ENCODE measurements at regions not wholly inside any gene's neighbourhood (a gene's known extent, or its start where the extent isn't known, plus 50 kb on each side); places are given as distances from the start of the nearest gene placed in this dataset.

DNA sequence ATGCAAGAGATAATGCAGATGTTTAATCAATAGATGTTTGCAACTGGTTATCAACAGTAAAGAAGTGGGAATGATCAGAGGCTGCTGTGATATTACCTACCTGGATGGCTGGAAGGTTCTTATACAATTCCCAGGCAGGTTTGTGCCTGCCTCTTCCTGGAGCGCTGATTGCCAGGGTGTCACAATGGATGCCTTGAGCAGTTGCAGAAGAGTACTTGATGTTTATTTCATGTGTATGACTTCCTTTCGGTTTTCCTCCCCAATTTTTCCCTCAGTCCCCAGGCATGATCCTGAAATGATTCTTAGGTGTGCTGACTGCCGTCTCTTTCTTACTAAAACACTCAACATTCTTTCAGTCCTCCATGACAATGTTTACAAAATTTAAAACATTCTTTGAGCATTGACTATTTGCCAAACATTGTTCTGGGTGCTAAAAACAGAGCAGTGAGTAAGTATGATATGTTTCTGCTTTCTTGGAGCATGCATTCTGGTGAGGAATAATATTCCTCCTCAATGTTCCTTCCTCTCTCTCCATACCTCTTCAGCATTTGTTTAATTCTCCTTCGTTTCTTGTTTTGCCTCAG, 416.6 kb upstream of the TRIB2 start:
- no peak for DNase-seq

DNA sequence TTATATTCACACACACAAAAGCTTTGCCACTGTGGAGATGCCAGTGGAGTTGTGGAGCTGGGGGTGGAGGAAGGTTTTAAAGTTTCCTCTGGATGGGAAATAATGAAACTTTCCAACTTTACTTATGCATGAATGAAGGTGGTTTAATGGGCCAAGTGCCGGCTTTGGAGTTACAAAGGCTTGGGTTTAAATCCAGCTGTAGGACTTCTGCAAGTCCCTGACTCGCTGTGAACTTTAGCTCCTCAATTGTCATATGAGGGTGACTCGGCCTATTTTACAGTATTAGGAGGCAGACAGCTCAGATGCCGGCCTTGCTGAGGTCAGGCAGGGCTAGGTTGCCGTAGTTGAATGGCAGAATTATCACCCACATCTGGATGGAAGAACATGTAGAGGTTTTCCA, 415.8 kb upstream of the TRIB2 start:
- no peak for DNase-seq

DNA sequence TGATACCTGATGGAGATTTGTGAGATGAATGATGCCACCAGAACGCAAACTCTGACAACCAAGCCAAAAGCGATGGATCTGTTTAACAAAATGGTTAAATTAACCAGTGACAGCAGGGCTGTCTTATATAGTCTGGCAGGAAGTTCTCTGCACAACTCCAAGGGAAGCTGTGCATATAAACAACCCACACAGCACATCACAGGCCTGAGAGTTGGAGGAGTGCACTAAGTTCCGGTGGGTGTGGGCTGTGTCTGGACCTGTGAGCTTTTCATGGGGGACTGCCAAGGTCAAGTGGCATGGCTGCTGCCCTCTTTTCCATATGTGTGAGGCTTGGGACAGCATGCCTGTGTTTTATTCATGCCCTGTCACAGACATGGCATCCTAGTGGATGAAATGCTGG, 414.6 kb upstream of the TRIB2 start:
- DNase-seq, result no peak

DNA sequence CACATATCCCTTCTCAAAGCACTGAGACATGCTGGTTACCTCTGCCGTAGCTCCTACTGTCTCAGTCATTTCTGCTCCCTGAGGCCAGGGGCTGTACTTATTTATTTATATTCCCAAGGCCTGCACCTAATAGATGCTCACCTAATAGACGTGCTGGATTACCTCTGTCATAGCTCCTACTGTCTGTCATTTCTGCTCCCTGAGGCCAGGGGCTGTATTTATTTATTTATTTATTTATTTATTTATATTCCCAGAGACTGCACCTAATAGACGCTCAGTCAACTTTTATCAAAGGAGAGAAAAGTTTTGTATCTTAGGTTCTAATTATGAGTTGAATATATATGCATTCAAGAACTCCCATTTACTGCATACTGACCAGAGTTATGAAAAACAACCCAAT, 414.0 kb upstream of the TRIB2 start:
- no peak for DNase-seq

DNA sequence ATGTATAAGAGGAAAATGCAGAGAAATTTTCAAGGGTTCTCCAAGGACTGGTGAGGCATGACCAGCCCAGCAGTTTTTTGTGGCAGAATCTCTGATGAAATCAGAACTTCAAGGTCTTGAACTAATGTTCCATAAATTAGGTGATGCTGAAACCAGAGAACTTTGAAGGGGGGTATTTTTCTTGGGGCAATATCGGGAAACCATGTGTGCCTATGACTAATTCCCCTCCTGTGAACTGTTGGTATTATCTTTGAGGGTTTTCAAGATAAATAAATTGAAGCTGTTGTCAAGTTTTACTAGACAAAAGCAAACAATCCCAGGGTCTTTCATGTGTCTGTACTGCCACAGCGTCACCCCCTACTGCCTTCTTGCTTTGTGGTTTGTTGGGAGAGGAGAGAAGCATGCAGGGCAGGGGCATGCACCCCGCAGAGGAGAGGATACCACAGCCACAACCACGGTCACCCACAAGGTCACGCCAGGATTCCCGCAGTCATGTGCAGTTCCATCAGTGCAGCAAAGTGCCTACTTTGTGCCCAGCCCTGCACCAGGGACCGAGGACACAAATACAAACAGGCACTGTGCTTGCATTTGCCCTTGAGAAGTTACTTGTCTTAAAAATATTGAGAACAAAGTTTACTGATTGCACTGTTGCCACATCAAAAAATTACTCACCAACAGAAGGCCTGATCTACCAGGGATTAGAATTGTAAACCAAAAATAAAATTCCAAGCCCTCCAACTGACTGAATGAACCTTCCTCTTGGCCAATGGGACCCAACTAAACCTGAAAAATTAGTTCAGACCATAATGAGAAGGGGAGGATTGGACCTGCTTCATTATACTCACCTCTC, 413.3 kb upstream of the TRIB2 start:
- DNase-seq, result peak; percentile 15

GRCh38 chr2:12304564-12305171, 412.1 kb upstream of the TRIB2 start:
- DNase-seq, result no peak

GRCh38 chr2:12305931-12306330, 410.8 kb upstream of the TRIB2 start:
- DNase-seq, result no peak

- no peak for DNase-seq
Measured at GRCh38 chr2:12310399-12310798, 406.3 kb upstream of the TRIB2 start.

DNA sequence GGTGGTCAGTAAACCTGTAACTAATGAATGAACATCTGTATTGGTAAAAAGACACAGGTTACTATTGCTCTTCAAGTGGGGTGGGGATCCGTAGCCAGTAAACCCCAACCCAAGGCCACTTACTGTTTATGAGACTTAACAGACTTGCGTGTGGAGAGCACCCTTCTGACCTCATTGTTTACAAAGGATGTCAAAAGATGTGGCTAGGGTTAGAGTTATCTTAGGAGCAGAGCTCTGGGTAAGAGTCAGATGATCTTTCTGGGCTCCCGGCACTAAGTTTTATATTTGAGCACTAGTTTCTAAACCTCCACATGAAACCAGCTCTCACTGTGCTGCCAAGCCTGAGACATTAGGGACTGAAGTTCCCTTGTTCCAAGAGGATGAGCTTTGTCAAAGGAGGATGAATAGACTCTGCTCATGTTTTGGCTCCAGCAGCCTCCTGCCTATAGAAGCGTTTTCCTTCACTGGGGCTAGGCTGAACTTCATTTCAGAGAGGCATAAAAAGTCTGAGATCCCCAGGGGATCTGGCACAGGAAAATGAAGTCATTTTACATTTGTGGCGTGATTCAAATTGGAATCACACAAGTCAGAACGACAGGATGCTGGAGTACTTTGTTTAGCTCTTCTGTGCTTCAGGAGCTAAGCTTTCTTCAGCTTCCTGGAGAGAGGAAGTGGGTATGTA, 403.1 kb upstream of the TRIB2 start:
- no peak for DNase-seq

GRCh38 chr2:12314127-12314760, 402.5 kb upstream of the TRIB2 start:
- no peak for DNase-seq

DNA sequence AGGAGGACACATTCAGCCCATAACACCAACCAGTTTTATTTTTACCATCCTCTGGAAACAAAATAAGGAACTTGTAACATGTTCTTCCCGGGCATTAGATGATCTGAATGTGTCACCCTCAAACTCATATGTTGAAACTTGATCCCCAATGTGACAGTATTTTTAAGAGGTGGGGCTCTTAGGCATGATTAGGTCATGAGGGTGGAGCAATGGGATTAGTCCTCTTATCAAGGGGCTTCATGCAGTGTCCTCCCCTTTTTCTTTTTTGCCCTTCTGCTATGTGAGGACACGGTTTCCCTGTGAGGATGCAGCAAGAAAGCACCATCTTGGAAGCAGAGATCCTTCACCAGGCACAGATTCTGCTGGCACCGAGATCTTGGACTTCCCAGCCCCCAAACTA, 401.5 kb upstream of the TRIB2 start:
- no peak for DNase-seq

GRCh38 chr2:12316476-12316875, 400.3 kb upstream of the TRIB2 start:
- no peak for DNase-seq

DNA sequence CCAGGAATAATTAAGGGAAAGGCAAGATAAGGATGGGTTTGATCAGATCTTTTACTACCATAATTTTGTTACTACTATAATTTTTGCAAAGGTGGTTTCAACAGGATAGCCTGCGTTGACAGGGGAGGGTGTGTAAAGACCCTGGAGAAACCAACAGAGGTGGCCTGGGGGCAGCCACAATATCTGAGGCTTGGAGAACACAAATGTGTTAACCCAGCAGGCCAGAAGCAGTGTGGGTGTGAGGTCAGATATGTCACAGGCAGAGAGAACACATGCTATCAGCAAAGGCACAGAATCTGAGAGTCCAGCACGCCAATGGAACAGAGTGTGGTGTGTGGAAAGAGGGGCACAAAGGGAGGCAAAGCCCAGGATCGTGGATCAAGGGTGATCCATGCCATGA, 399.4 kb upstream of the TRIB2 start:
- DNase-seq, result no peak

DNA sequence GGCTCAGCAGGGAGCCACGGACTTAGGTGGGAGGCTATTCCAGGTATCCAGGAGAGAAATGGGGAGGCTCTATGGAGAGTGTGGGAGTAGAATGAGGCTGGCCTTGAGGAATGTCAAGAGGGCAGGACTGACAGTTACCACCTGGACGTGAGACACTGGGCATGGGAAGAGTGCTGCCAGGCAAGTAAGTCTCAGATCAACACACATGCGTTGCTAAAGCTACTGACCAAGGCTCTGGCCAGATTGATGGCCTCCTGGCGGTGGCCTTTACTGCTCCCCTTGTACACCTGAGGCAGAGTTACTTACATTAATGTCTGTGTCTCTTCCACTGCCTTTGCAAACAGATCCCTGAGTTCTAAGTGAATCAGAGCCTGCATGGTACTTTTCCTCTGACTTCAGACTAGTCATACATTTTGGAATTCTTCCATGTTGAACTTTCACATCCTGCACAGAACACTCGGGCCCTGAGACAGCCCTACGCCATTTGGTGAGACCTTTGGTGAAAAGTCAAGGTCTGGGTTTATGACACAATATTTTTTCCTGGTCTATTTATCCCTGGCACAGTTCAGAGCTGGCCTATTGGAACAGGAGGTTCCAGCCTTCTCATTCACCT, 398.8 kb upstream of the TRIB2 start:
- no peak for DNase-seq

DNA sequence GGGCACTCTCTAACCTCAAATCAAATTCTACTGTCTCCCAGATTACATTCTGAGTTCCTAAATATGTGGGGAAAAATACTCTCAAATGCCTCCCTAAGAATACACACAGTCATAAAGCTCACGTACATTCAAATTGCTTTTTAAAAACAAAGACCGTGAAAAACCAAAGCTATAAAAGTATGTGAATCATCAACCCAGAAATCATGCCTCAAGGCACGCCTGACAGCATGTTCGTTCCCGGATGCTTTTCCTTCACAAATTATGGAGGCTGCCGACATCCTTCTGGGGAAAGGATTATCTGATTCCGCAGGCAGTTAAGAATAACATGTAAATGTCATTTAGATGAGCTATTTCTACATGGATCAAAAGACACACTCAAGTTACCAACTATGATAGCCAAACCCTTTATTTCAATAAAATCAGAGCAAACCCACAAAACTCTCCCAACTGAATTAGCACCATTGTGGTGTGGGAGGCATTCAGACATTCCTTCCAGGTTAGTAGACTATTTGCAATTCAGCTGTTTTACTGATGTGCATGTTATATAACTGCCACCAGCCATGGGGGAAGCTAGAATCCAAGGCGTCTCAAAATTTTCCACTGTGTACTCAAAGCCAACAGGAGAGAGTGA, 398.2 kb upstream of the TRIB2 start:
- DNase-seq, result no peak

GRCh38 chr2:12320027-12320734, 396.6 kb upstream of the TRIB2 start:
- DNase-seq, result no peak

GRCh38 chr2:12320991-12321641, 395.6 kb upstream of the TRIB2 start:
- DNase-seq, result no peak

GRCh38 chr2:12321886-12322285, 394.9 kb upstream of the TRIB2 start:
- no peak for DNase-seq

DNA sequence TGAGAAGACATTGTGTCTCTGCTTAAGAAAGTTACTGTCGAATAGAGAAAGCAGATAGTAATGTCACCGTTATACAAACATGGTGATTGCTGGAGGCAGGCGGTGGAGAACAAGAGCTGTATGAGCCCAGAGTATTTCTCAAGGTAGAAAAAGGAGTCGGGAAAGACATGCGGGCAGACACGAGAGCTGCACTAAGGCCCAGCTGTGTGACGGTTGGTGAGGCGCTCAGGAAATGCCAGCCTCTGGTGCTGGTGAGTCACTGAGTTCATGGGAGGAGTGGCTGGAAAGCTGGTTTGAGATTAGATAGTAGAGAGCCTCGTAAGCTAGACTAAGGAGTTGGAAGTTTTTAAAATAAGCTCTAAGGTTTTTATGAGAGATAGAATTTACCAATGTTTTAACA, 390.9 kb upstream of the TRIB2 start:
- DNase-seq, result no peak

- no peak for DNase-seq
Measured at GRCh38 chr2:12326449-12327190, 390.1 kb upstream of the TRIB2 start.
